ENCODE measurements at regions not wholly inside any gene's neighbourhood (a gene's known extent, or its start where the extent isn't known, plus 50 kb on each side); places are given as distances from the start of the nearest gene placed in this dataset.

DNA sequence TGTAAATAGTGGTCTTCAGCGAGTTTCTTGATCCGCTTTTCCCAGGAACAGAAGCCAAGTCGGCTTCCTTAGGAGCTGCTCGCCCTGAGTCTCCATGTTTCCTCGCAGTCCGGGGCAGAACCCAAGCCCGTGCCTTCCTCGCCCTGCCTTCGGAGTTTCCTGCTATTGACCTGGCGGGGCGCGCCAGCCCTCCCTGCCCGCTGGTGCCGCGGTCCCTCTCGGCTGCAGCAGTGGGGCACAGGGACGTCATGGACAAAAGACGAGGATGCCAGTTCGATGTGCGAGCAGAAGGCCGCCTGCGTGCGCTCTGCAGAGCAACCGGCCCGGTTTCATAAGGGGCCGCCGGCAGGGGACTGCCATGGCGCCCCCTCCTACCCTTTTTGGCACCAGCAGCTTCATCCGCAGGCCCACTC is 156.6 kb downstream of the TM9SF2 start:
- Histone ChIP-seq H3K4me1 (peaks cover 11% of the 10 kb centered on the region), H3K4me3 (peak overlapping the region; percentile 61), H3K27me3 (peaks cover 5% of the 10 kb centered on the region), H3K27ac (peak overlapping the region; percentile 75), H3K9me3 (no peaks in the 10 kb centered on the region), H3K36me3 (no peaks in the 10 kb centered on the region)
- peak; percentile 67 for DNase-seq
- TF ChIP-seq, protein P1, sequence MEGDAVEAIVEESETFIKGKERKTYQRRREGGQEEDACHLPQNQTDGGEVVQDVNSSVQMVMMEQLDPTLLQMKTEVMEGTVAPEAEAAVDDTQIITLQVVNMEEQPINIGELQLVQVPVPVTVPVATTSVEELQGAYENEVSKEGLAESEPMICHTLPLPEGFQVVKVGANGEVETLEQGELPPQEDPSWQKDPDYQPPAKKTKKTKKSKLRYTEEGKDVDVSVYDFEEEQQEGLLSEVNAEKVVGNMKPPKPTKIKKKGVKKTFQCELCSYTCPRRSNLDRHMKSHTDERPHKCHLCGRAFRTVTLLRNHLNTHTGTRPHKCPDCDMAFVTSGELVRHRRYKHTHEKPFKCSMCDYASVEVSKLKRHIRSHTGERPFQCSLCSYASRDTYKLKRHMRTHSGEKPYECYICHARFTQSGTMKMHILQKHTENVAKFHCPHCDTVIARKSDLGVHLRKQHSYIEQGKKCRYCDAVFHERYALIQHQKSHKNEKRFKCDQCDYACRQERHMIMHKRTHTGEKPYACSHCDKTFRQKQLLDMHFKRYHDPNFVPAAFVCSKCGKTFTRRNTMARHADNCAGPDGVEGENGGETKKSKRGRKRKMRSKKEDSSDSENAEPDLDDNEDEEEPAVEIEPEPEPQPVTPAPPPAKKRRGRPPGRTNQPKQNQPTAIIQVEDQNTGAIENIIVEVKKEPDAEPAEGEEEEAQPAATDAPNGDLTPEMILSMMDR (IDR thresholded peaks at IDR 0.05) = no peak
- peak; percentile 64 for ATAC-seq
- intact Hi-C loops (cut with DNase I) = loop anchor here (10.0 kb wide), 1 partner anchor 857 kb away; no protein-coding TSS in a partner anchor

DNA sequence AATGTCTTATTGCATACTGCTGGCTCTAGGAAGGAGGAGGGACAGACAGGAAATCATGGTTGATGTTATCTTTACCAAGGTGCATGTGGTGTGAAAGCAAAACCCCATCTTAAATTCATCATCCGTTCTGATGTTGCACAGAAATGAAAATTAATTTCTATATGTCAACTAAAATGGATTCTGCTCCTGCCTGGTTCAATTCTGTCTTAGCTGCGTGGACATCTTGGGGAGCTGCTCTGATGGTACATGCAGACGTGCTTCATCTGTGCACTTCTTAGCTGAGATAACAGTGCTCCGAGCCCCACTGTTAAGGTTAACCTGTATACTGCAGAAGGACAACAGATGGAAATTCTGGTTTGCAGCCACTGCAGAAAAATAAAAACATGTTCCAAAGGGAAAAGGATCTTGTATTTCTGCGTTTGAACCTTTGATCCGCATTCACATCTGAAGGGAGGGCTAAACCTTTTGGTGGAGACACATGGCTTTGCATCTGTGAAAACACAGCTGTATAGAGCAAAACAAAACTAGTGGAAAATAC is 155.6 kb downstream of the TM9SF2 start:
- DNase-seq = no peak
- no peaks in the 10 kb centered on the region for H3K9me3 ChIP-seq
- no peaks in the 10 kb centered on the region for H3K27me3 ChIP-seq
- H3K27ac ChIP-seq = no peak overlapping the region
- H3K4me3 ChIP-seq = no peak overlapping the region
- no peaks in the 10 kb centered on the region for H3K36me3 ChIP-seq
- peaks cover 11% of the 10 kb centered on the region for H3K4me1 ChIP-seq
- TF ChIP-seq, protein P1 (IDR thresholded peaks at IDR 0.05) = no peak
- intact Hi-C loops (cut with DNase I) = loop anchor here (10.0 kb wide), 1 partner anchor 858 kb away; no protein-coding TSS in a partner anchor
- ATAC-seq = no peak

DNA sequence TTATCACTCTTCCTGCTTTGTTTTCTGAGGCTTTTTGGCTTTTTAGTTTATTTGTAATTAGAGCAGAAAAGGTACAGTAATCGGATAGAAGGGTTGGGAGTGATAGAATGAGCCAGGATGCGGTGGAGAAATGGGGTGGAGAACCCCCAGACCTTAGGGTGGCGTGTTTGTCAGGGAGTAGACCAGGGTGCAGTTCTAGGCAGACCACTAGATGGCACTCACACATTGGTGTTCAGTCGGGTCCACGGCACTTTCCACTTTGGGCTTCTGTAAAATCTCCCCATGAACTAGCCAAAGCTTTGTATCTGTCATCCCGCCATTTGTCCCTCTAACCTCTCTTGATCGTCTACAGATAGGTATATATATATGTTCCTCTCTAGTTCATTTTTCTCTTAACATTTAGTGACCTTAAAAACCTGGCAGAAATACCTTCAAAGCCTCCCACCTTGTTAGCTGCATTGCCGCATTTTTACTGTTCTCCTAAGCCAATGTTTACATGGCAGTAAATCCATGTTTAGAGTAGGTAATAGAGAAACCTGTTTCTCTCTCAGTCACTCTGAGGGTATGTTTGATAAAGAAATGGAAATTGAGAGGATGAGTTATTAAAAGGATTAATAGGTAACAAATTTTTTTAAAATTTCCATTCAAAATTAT is 154.9 kb downstream of the TM9SF2 start:
- H3K36me3 ChIP-seq = no peaks in the 10 kb centered on the region
- no peak overlapping the region for H3K27ac ChIP-seq
- ATAC-seq = peak; percentile 89
- no peaks in the 10 kb centered on the region for H3K9me3 ChIP-seq
- intact Hi-C loops (cut with DNase I) = loop anchor here (10.0 kb wide), 1 partner anchor 859 kb away; no protein-coding TSS in a partner anchor
- H3K4me1 ChIP-seq = peaks cover 11% of the 10 kb centered on the region
- no peaks in the 10 kb centered on the region for H3K27me3 ChIP-seq
- TF ChIP-seq, protein P1 (IDR thresholded peaks at IDR 0.05) = peak; percentile 88
- no peak for DNase-seq
- H3K4me3 ChIP-seq = no peak overlapping the region

DNA sequence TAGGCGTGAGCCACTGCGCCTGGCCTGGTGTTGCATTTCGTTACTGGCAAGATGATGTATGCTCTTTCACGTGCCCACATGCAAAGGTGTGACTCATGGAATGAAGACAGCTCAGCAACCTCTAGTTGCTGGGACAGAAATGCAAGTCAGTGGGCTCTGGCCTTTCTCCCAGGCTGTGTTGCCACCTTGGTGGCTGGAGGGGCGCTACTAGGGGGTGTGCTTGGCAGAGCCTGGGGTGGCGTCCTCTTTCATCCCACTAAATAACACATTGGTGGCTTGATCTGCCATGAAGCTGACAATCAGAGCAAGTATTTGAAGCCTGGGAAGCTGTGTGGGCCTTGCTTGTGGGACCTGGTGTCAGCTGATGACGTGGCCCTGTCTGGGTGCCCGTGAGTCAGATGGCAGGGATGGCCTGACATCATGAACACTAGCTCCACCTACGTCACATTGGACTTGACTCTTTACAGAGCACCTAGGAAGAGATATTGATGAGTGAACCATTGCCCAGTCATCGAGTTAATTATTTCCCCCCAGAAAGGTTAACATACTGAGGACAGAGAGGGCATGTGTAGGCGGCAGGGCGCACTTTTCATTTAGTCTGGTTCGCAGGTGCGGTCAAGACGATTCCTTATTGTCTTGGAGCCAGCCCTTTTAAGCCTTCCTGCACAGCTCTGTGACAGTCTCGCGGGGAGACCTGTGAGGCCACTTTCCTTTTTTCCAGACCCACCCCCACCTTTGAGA is 154.2 kb downstream of the TM9SF2 start:
- Histone ChIP-seq H3K36me3 (no peaks in the 10 kb centered on the region), H3K27ac (no peak overlapping the region), H3K4me1 (peaks cover 11% of the 10 kb centered on the region), H3K4me3 (no peak overlapping the region), H3K27me3 (no peaks in the 10 kb centered on the region), H3K9me3 (no peaks in the 10 kb centered on the region)
- intact Hi-C loops (cut with DNase I) = loop anchor here (10.0 kb wide), 1 partner anchor 859 kb away; no protein-coding TSS in a partner anchor
- no peak for DNase-seq
- no peak for ATAC-seq
- TF ChIP-seq, protein P1 (IDR thresholded peaks at IDR 0.05) = no peak

DNA sequence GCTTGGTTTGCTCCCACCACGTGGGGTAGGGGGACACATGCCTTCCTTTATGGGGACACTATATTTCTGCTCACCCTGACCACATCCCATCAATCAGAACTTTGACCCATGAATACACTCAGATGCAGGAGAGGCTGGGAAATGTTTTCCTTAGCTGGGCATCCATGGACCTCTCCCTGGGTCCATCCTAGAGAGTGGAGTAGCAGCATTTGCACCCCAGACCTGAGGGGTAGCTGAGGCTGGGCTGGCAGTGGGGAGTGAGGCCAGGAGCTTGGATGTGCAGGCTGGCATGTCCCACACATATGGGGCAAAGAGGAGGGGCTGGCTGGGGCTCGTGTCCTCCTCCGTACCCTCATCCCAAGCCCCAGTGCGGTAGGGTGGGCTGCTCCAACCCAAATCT is 152.8 kb downstream of the TM9SF2 start:
- DNase-seq = no peak
- H3K27me3 ChIP-seq = no peaks in the 10 kb centered on the region
- H3K4me1 ChIP-seq = peaks cover 7% of the 10 kb centered on the region
- intact Hi-C loops (cut with DNase I) = loop anchor here (10.0 kb wide), 1 partner anchor 861 kb away; no protein-coding TSS in a partner anchor
- no peak overlapping the region for H3K4me3 ChIP-seq
- TF ChIP-seq, protein P1 (IDR thresholded peaks at IDR 0.05) = no peak
- no peaks in the 10 kb centered on the region for H3K36me3 ChIP-seq
- no peak for ATAC-seq
- no peaks in the 10 kb centered on the region for H3K9me3 ChIP-seq
- H3K27ac ChIP-seq = no peak overlapping the region

All from upper lobe of right lung (tissue), 1 donor.